ENCODE measurements at regions not wholly inside any gene's neighbourhood (a gene's known extent, or its start where the extent isn't known, plus 50 kb on each side); places are given as distances from the start of the nearest gene placed in this dataset.

GRCh38 chr9:115884846-115885245, 268.7 kb upstream of the PAPPA start:
- no peak for TF ChIP-seq POLR2A (IDR thresholded peaks at IDR 0.05)
- no peak for TF ChIP-seq CTCF (IDR thresholded peaks at IDR 0.05)
- no peak for TF ChIP-seq EP300 (IDR thresholded peaks at IDR 0.05)
